NCI-H2196 treated with DMSO at 0.1 percent for 48 hours (cell line): ENCODE measurements at regions not wholly inside any gene's neighbourhood (a gene's known extent, or its start where the extent isn't known, plus 50 kb on each side); places are given as distances from the start of the nearest gene placed in this dataset.

Experiments used
- DNase-seq: peaks from one replicate; lab custom pipeline; 2025; ENCODE audit not compliant: unreplicated experiment; lab: John Stamatoyannopoulos, UW

DNA sequence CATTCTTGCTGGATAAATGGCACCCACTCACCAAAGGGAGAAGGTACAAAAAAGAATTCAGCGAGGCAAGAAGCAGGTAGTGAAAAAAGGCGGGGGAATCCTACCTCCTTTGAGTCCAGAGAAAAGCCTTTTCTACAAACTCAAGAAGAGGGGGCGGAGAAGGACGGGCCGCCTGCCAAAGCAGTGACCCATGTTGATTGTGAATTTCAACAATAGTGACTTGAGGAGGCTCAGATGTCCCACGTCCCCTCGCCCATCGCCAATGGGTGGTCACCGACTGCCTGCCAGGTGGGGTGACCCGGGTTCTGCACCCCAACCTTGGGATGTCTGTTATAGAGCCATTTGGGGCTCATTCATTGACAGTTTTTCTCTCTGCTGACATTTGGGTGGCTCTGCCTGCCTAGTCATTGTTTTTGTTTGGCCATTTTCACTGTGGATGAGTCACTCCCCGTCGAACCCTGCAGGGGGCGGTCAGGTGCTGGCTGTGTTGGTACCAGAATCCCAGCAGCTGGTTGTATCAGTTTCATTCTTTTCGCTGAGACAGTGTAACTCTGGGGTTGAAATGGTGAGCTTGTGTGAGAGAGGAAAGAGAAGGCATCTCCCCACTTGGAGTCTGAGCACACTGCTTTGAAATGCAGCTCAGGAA is 163.4 kb upstream of the NCAM1 start:
- peak; percentile 23 for DNase-seq

DNA sequence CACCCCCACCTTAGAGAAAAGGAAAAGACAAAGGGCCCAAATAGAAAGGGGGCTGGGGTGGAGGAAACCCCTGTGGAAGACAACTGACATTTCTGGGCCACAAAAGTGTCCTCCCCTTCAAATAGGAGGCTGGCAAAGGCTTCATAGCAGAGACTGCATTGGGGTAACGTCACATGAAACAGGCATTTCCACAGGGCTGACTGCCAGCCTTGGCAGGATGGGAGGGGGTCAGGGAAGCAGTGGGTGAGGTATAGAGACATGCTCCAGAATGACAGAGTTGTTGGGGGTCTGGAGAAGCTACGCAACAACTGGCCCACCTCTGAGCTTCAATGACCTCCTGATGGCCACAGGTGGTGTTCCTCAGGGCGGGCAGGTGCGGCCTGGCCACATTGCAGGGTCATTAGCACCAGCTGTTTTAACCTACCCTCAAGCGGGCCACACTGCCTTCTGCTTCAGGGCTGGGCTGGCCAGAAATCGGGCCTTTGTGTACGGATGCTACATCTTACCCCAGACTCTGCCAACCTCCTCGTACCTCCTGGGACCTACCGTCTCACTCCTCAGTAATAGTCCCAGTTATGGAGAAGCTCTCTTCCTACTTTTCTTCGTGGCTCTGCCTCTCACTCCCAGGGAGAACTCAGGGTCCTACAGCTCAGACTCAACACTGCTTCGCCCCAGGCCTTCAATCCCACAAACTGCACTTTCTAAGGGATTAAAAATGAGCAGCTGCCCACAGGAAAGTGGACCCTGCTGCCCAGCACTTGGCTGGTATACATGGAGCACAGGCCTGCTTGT is 160.0 kb upstream of the NCAM1 start:
- DNase-seq: no peak

- no peak for DNase-seq
These were observed 159.5 kb upstream of the NCAM1 start for GRCh38 chr11:112801817-112802088.

- no peak for DNase-seq
These were observed 155.6 kb upstream of the NCAM1 start for GRCh38 chr11:112805658-112806057.

GRCh38 chr11:112806256-112806655 is 155.0 kb upstream of the NCAM1 start:
- DNase-seq: no peak

GRCh38 chr11:112806876-112807275 is 154.3 kb upstream of the NCAM1 start:
- DNase-seq: no peak

GRCh38 chr11:112809429-112809828 is 151.8 kb upstream of the NCAM1 start:
- no peak for DNase-seq

- DNase-seq: no peak
These were observed 150.3 kb upstream of the NCAM1 start for GRCh38 chr11:112810951-112811350.

GRCh38 chr11:112811783-112812182 is 149.4 kb upstream of the NCAM1 start:
- no peak for DNase-seq

GRCh38 chr11:112812729-112813128 is 148.5 kb upstream of the NCAM1 start:
- DNase-seq: no peak

GRCh38 chr11:112814168-112814567 is 147.1 kb upstream of the NCAM1 start:
- DNase-seq: no peak

DNA sequence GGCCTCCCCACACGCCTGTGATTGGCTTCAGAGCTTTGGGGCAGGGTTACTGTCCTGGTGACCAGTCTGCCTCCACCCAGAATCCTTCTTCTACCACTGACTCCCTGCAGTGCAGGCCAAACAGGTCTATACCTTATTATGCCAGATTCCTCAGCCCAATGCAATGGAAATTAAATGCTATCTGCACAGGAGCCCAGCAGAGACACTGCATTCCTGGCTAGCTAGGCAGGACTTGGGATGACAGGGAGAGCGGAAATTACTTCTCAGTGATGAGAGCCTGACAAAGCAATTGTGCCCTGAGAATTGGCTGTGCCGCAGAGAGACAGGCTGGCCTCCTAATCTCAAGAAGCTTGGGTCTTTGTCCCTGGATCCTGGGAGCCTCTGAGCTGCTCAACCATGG is 143.8 kb upstream of the NCAM1 start:
- DNase-seq: no peak

DNA sequence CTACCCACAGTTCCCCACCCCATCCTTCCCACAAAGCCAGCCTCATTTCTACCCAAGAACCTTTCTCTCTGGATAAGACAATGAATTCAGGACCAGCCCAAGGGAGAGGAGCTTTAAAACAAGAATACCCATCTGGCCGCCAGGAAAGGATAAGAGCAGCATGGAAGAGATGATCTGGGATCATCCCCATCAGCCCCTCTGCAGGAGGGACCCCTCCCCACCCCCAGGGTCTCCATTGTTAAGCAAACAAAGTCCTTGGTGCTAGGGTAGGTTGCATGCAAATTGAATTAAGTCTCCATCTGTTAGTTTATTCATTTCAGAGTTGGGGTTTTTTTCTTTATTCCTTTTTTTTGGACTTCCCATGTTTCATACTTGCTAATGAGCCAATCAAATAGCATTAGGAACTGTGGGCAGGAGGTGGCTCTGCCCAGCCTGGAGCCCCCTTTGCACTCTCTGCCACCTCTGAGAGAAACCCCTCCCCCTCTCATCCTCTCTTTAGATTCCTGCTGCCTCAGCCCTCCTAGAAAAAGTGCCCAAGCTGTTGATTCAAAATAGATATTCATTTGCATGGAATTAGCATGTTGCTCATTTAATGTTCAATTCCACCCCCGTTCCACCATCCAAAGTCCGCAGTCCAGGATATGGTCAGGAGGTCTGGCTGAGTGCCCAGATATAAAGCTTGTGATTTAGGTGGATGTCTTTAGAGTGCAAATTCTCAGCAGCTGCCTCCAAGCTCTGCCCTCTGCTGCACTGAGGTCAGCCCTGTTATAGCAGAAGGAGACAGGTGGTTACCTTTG is 138.5 kb upstream of the NCAM1 start:
- peak; percentile 53 for DNase-seq

DNA sequence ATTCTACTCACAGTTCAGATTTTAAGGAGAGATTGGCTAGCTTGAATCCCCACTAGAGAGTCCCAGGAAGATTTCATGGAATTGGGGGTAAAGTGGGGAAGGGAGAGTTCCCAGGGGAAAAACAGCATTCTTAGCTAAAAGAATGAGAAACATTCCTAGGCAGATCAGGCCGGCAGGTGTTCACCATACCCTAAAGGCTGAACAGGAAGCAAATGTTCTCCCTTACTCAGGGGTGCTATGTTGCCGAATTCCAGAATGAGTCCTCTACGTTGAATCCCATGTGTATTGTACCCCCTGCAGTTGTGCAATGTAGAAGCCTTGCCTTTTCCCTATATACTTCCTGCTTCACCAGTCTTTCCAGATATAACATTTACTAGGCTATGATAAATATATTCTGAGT is 135.2 kb upstream of the NCAM1 start:
- DNase-seq: no peak

GRCh38 chr11:112826788-112827187 is 134.4 kb upstream of the NCAM1 start:
- no peak for DNase-seq

DNA sequence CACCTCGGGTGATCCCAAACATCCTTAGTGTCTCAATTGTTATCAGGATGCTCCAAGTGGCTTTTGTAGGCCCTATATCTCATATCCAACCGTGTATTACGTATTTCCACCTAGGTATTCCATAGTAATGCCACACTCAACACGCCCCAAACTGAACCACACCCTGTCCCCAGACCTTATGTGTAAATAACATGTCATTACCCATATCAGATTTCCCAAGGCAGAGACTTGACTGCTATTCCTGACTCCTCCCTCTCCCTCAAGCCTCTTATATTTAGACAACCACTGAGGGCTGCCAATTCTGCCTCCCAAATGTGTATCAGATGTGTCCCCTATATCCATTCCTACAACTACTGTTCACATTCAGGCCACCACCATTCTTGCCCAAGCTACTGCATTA is 132.8 kb upstream of the NCAM1 start:
- no peak for DNase-seq

DNA sequence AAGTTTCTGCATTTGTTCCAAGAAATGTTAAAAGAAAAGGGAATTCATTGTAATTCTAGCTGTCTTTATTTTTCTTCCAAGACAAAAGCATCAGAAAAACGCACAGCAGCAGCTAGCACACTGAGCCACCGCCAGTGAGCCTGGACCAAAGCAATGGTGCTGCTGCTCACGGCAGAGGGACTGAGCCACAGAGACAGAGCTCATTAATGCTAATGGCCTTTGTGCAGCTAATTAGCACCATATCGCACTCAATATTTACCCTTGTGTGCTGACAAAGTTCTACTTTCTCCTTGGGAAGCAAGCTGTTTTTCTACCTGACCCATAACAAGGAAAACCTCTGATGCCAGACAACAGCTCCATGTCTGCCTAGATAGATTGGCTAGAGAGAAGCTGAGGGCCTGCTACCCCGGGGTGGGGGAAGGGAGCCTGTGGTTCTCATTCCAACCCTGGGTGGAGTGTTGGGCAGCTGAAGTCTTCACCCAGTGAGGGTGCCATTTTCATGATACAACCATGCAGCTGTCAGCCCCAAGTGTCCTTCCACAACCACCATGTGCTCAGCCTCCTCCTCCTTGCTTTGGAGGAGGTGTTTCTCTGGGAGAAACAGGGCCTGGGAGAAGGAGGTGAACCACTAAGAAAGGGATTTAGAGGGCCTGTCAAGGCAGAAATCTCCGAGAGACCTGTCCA is 131.1 kb upstream of the NCAM1 start:
- DNase-seq: no peak

DNA sequence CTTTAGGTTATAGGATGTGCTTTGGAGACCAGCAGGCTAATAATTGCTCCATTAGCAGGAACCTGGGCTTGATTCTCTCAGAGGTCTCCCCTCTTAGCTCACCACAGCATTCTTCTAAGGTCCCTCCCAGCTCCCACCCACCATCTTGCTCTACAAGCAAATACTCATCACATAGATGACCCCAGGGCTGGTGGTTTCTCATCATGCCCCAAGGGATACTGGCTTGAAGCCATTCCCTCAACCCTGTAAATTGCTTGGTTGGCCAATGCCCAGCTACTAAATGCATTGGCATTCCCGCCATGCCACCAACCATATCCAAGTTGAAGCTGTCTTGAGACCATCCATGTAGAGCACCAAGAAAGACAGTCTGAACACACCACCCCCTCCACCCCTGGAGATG is 130.2 kb upstream of the NCAM1 start:
- no peak for DNase-seq

- no peak for DNase-seq
These were observed 129.1 kb upstream of the NCAM1 start for GRCh38 chr11:112831969-112832766.

DNA sequence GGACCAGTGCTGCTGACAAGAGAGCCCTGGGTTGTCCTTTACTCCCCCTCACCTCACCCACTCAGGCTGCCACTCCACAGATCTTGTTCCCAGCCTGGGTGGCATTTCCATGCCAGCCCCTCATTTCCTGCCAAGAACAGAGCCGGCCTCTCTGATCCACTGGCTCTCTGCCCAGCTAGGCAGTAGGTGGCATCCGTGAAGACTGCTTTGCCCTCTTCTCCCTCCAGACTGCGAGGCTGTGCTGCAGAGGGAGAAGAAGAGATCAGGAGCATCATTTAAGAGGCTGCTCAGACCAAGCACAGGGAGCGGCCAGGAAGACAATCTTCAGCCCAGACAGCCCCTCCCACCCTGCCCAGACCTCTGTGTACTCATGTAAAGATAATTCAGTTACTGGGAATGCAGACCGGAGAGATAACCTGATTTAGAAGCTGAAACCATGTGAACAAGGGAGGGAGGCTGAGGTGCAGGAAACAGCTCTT is 126.9 kb upstream of the NCAM1 start:
- peak; percentile 71 for DNase-seq
